ENCODE measurements at regions not wholly inside any gene's neighbourhood (a gene's known extent, or its start where the extent isn't known, plus 50 kb on each side); places are given as distances from the start of the nearest gene placed in this dataset.

GRCh38 chr5:92674321-92674720 lies 906.7 kb downstream of the NR2F1-AS1 start:
- Histone ChIP-seq H3K27ac (replicated peaks) (no peak overlapping the region), H3K4me3 (replicated peaks; ENCODE audit: insufficient read depth, low read length) (no peak overlapping the region), H3K27me3 (ENCODE audit: insufficient read depth, poor library complexity, severe bottlenecking) (no peaks in the 10 kb centered on the region)
- no peak for DNase-seq (ENCODE audit: low read depth in 1 of 2, low spot score in 1 of 2)
- no peak for TF ChIP-seq CTCF (IDR thresholded peaks at IDR 0.05; ENCODE audit: insufficient read depth, low read length)
- TF ChIP-seq REST (IDR thresholded peaks at IDR 0.05; ENCODE audit: insufficient replicate concordance, low read depth) = no peak
- no peak for TF ChIP-seq GABPA (IDR thresholded peaks at IDR 0.05; ENCODE audit: low read depth)
- TF ChIP-seq POLR2AphosphoS5 (IDR thresholded peaks at IDR 0.05; ENCODE audit: low read depth) = no peak
- no peak for TF ChIP-seq SPI1 (IDR thresholded peaks at IDR 0.05; ENCODE audit: borderline replicate concordance, low read depth)

GRCh38 chr5:92665506-92665905 lies 915.5 kb downstream of the NR2F1-AS1 start:
- Histone ChIP-seq H3K27me3 (ENCODE audit: insufficient read depth, poor library complexity, severe bottlenecking) (no peaks in the 10 kb centered on the region), H3K4me3 (replicated peaks; ENCODE audit: insufficient read depth, low read length) (no peak overlapping the region), H3K27ac (replicated peaks) (no peak overlapping the region)
- no peak for DNase-seq (ENCODE audit: low read depth in 1 of 2, low spot score in 1 of 2)
- TF ChIP-seq SPI1 (IDR thresholded peaks at IDR 0.05; ENCODE audit: borderline replicate concordance, low read depth) = no peak
- no peak for TF ChIP-seq REST (IDR thresholded peaks at IDR 0.05; ENCODE audit: insufficient replicate concordance, low read depth)
- no peak for TF ChIP-seq CTCF (IDR thresholded peaks at IDR 0.05; ENCODE audit: insufficient read depth, low read length)
- no peak for TF ChIP-seq GABPA (IDR thresholded peaks at IDR 0.05; ENCODE audit: low read depth)
- TF ChIP-seq POLR2AphosphoS5 (IDR thresholded peaks at IDR 0.05; ENCODE audit: low read depth) = no peak

- H3K27ac ChIP-seq (replicated peaks) = no peak overlapping the region
Measured at GRCh38 chr5:92662741-92663140, 918.3 kb downstream of the NR2F1-AS1 start.

More at GRCh38 chr5:92662741-92663140, 918.3 kb downstream of the NR2F1-AS1 start:
- no peak for TF ChIP-seq REST (IDR thresholded peaks at IDR 0.05; ENCODE audit: insufficient replicate concordance, low read depth)
- no peak for TF ChIP-seq GABPA (IDR thresholded peaks at IDR 0.05; ENCODE audit: low read depth)
- TF ChIP-seq CTCF (IDR thresholded peaks at IDR 0.05; ENCODE audit: insufficient read depth, low read length) = no peak
- TF ChIP-seq POLR2AphosphoS5 (IDR thresholded peaks at IDR 0.05; ENCODE audit: low read depth) = no peak
- no peak for TF ChIP-seq SPI1 (IDR thresholded peaks at IDR 0.05; ENCODE audit: borderline replicate concordance, low read depth)
- Histone ChIP-seq H3K4me3 (replicated peaks; ENCODE audit: insufficient read depth, low read length) (no peak overlapping the region), H3K27me3 (ENCODE audit: insufficient read depth, poor library complexity, severe bottlenecking) (no peaks in the 10 kb centered on the region)
- no peak for DNase-seq (ENCODE audit: low read depth in 1 of 2, low spot score in 1 of 2)

All from HL-60 (cell line).